ENCODE measurements at regions not wholly inside any gene's neighbourhood (a gene's known extent, or its start where the extent isn't known, plus 50 kb on each side); places are given as distances from the start of the nearest gene placed in this dataset.

DNA sequence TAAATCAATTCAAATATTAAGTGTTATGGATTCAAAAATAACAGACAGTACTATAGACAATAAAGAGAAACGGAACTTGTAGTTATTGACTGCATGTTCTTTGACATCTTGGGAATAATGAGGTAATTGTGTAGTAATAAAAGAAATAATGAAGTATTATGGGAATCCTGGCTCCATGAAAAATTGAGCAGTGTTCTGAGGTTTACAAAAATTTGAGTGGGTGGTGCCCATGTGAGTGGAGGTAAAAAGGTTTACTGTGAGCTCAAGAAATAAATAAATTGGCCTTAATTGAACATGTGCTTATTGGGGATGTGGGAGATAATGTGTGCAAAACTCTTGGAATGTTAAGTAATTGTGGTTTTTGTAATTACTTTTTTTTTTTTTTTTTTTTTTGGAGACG, 1013.7 kb upstream of the GJE1 start:
- no TSS peak for BruUV-seq (replicated peaks)
- Mint-ChIP-seq H3K27ac (ENCODE audit: unreplicated experiment) (no peak overlapping the region), H3K27me3 (ENCODE audit: insufficient read depth, unreplicated experiment) (no peaks in the 10 kb centered on the region), H3K36me3 (ENCODE audit: insufficient read depth, unreplicated experiment) (no peaks in the 10 kb centered on the region), H3K9me3 (ENCODE audit: unreplicated experiment) (no peaks in the 10 kb centered on the region), H3K4me3 (ENCODE audit: unreplicated experiment) (no peak overlapping the region), H3K4me1 (ENCODE audit: low read depth, unreplicated experiment) (no peaks in the 10 kb centered on the region)
- no peak overlapping the region for H3K4me3 ChIP-seq (ENCODE audit: low read depth, low read length)
- no peaks in the 10 kb centered on the region for H3K4me1 ChIP-seq
- no peaks in the 10 kb centered on the region for H3K9me3 ChIP-seq
- H3K27me3 ChIP-seq (replicated peaks; ENCODE audit: control insufficient read depth, insufficient read depth, low read length), result no peaks in the 10 kb centered on the region
- intact Hi-C loops (cut with micrococcal nuclease; ENCODE audit: unreplicated experiment), result no loop called here
- DNase-seq, result no peak
- TF ChIP-seq, protein P1, sequence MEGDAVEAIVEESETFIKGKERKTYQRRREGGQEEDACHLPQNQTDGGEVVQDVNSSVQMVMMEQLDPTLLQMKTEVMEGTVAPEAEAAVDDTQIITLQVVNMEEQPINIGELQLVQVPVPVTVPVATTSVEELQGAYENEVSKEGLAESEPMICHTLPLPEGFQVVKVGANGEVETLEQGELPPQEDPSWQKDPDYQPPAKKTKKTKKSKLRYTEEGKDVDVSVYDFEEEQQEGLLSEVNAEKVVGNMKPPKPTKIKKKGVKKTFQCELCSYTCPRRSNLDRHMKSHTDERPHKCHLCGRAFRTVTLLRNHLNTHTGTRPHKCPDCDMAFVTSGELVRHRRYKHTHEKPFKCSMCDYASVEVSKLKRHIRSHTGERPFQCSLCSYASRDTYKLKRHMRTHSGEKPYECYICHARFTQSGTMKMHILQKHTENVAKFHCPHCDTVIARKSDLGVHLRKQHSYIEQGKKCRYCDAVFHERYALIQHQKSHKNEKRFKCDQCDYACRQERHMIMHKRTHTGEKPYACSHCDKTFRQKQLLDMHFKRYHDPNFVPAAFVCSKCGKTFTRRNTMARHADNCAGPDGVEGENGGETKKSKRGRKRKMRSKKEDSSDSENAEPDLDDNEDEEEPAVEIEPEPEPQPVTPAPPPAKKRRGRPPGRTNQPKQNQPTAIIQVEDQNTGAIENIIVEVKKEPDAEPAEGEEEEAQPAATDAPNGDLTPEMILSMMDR (IDR thresholded peaks at IDR 0.05; ENCODE audit: insufficient read depth in 1 of 2, low read depth in 1 of 2, low read length in 1 of 2, severe bottlenecking in 1 of 2, unreplicated experiment in 1 of 2), result no peak
- CTCF ChIA-PET, result no interaction called here
- POLR2A ChIA-PET, result no interaction called here
- H3K36me3 ChIP-seq (ENCODE audit: control insufficient read depth, insufficient read depth, low read length), result no peaks in the 10 kb centered on the region

DNA sequence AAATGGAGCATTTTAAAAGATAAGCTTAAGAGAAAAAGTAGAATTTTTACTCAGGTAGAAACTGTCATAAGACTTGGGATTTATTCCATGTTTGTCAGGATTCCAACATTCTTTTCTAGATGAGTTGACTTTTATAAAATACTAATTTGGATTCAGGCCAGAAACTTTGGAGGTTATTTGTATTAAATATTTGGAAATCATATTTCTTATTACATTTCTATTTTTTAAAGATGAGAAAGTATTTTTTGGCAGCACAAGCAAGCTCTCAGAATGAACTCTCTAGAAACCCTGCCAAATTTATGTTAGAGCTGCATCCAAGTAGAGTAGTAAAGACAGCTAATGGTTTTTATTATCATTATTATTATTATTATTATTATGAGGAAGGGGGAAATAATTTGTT, 1014.9 kb upstream of the GJE1 start:
- Histone ChIP-seq H3K36me3 (ENCODE audit: control insufficient read depth, insufficient read depth, low read length) (no peaks in the 10 kb centered on the region), H3K27me3 (replicated peaks; ENCODE audit: control insufficient read depth, insufficient read depth, low read length) (no peaks in the 10 kb centered on the region), H3K4me1 (no peaks in the 10 kb centered on the region), H3K9me3 (no peaks in the 10 kb centered on the region), H3K4me3 (ENCODE audit: low read depth, low read length) (no peak overlapping the region)
- no peaks in the 10 kb centered on the region for H3K36me3 Mint-ChIP-seq (ENCODE audit: insufficient read depth, unreplicated experiment)
- no peaks in the 10 kb centered on the region for H3K27me3 Mint-ChIP-seq (ENCODE audit: insufficient read depth, unreplicated experiment)
- no peaks in the 10 kb centered on the region for H3K4me1 Mint-ChIP-seq (ENCODE audit: low read depth, unreplicated experiment)
- BruUV-seq (replicated peaks), result no TSS peak
- TF ChIP-seq, protein P1 (IDR thresholded peaks at IDR 0.05; ENCODE audit: insufficient read depth in 1 of 2, low read depth in 1 of 2, low read length in 1 of 2, severe bottlenecking in 1 of 2, unreplicated experiment in 1 of 2), result no peak
- no peak for DNase-seq
- H3K9me3 Mint-ChIP-seq (ENCODE audit: unreplicated experiment), result no peaks in the 10 kb centered on the region
- no peak overlapping the region for H3K4me3 Mint-ChIP-seq (ENCODE audit: unreplicated experiment)
- ChIA-PET POLR2A (no interaction called here), CTCF (no interaction called here)
- H3K27ac Mint-ChIP-seq (ENCODE audit: unreplicated experiment), result no peak overlapping the region
- intact Hi-C loops (cut with micrococcal nuclease; ENCODE audit: unreplicated experiment), result no loop called here

DNA sequence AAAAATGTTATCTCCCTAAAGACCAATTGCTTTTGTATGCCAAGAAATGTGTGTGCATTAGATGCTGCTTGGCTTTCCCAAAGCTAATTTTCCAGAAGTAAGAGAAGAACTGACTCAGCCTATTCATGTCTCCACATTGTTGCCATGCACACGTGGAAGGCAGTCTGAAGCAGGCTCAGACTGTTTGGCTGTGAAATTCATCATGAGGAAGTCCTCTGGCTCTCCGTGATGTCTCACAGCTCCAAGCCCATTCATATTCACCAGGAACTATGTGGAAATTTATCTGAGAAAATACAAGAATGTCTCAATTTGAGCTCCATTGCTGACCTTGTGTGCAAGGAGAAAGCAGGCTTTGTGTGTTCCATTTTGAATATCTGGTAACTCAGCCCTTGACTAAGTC, 1022.2 kb upstream of the GJE1 start:
- no peaks in the 10 kb centered on the region for H3K36me3 Mint-ChIP-seq (ENCODE audit: insufficient read depth, unreplicated experiment)
- POLR2A ChIA-PET, result no interaction called here
- intact Hi-C loops (cut with micrococcal nuclease; ENCODE audit: unreplicated experiment), result no loop called here
- CTCF ChIA-PET, result no interaction called here
- H3K27me3 Mint-ChIP-seq (ENCODE audit: insufficient read depth, unreplicated experiment), result no peaks in the 10 kb centered on the region
- H3K9me3 Mint-ChIP-seq (ENCODE audit: unreplicated experiment), result no peaks in the 10 kb centered on the region
- H3K4me1 Mint-ChIP-seq (ENCODE audit: low read depth, unreplicated experiment), result no peaks in the 10 kb centered on the region
- H3K27ac Mint-ChIP-seq (ENCODE audit: unreplicated experiment), result no peak overlapping the region
- no peaks in the 10 kb centered on the region for H3K4me1 ChIP-seq
- H3K9me3 ChIP-seq, result no peaks in the 10 kb centered on the region
- BruUV-seq (replicated peaks), result no TSS peak
- H3K36me3 ChIP-seq (ENCODE audit: control insufficient read depth, insufficient read depth, low read length), result no peaks in the 10 kb centered on the region
- TF ChIP-seq, protein P1 (IDR thresholded peaks at IDR 0.05; ENCODE audit: insufficient read depth in 1 of 2, low read depth in 1 of 2, low read length in 1 of 2, severe bottlenecking in 1 of 2, unreplicated experiment in 1 of 2), result no peak
- no peak overlapping the region for H3K4me3 ChIP-seq (ENCODE audit: low read depth, low read length)
- H3K27me3 ChIP-seq (replicated peaks; ENCODE audit: control insufficient read depth, insufficient read depth, low read length), result no peaks in the 10 kb centered on the region
- DNase-seq, result no peak
- H3K4me3 Mint-ChIP-seq (ENCODE audit: unreplicated experiment), result no peak overlapping the region
